SK-N-SH (cell line): ENCODE measurements at regions not wholly inside any gene's neighbourhood (a gene's known extent, or its start where the extent isn't known, plus 50 kb on each side); places are given as distances from the start of the nearest gene placed in this dataset.

Experiments
- RFX5 ChIP-seq: IDR thresholded peaks from 2 replicates; pipeline ENCODE4 v1.6.1; 2012; ENCODE audit warnings: mild to moderate bottlenecking, improper control_type of control experiment, low read length
- SIN3A ChIP-seq: IDR thresholded peaks from 2 replicates; pipeline ENCODE4 v1.6.1; 2012; ENCODE audit warnings: low read depth, mild to moderate bottlenecking, low read length, moderate library complexity, borderline replicate concordance
- TF ChIP-seq, protein P1 (sequence below): fragments of 200-600 bp; sonication (generic); IDR thresholded peaks from 2 replicates; pipeline ENCODE4 v1.6.1; 2017; ENCODE audit warnings: antibody characterized with exemption, mild to moderate bottlenecking, moderate library complexity
- TF ChIP-seq, protein P2 (sequence below): IDR thresholded peaks from 2 replicates; pipeline ENCODE4 v1.4.0; 2012; ENCODE audit warnings: low read depth

GRCh38 chr10:83254698-83255097, 884.6 kb upstream of the GHITM start:
- TF ChIP-seq, protein P1, sequence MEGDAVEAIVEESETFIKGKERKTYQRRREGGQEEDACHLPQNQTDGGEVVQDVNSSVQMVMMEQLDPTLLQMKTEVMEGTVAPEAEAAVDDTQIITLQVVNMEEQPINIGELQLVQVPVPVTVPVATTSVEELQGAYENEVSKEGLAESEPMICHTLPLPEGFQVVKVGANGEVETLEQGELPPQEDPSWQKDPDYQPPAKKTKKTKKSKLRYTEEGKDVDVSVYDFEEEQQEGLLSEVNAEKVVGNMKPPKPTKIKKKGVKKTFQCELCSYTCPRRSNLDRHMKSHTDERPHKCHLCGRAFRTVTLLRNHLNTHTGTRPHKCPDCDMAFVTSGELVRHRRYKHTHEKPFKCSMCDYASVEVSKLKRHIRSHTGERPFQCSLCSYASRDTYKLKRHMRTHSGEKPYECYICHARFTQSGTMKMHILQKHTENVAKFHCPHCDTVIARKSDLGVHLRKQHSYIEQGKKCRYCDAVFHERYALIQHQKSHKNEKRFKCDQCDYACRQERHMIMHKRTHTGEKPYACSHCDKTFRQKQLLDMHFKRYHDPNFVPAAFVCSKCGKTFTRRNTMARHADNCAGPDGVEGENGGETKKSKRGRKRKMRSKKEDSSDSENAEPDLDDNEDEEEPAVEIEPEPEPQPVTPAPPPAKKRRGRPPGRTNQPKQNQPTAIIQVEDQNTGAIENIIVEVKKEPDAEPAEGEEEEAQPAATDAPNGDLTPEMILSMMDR: no peak
- TF ChIP-seq SIN3A: no peak
- TF ChIP-seq, protein P2, sequence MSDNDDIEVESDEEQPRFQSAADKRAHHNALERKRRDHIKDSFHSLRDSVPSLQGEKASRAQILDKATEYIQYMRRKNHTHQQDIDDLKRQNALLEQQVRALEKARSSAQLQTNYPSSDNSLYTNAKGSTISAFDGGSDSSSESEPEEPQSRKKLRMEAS: no peak
- no peak for TF ChIP-seq RFX5
